Dedifferentiated amniotic fluid mesenchymal stem cell (primary cell): ENCODE measurements at regions not wholly inside any gene's neighbourhood (a gene's known extent, or its start where the extent isn't known, plus 50 kb on each side); places are given as distances from the start of the nearest gene placed in this dataset.

Experiments used
- DNase-seq: peaks from one replicate; pipeline ENCODE4 v3.0.0-alpha.2; 2016; ENCODE audit errors: extremely low spot score

DNA sequence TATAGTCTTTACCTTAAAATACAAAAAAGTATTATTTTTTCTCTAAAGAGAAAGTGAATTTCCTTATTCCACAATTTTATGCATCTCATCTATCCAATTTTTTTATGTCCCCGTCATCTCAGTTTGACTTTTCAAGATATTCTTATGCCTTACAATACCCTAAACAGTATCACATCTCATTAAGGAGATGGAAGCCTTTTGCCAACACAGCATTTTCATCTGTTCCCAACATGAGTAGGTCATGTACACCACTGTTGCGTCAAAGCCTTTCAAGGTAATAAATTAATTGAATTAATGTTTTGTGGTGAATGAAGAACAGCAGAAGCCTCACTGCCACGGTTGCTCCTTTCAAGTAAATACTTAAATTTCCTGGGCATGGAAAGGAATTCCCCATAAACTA, 299.4 kb downstream of the EPHA4 start:
- no peak for DNase-seq

DNA sequence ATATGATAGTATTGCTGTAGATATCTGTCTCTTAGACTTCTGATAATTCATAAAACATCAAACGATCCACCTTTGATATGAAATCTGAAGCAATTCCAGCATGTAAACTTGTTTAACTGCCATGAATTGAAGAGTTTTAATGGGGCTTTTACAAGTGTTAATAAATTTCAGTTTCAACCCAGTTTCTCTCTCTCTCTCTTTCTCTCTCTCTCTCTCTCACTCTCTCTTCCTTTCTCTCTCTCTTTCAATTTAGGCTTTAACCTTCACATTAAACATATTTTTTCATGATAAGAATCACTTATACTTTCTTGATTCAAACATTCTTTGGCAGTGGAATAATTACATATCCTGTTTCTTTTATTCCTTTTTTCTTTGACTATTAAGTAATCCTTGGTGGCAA, 296.1 kb downstream of the EPHA4 start:
- no peak for DNase-seq

DNA sequence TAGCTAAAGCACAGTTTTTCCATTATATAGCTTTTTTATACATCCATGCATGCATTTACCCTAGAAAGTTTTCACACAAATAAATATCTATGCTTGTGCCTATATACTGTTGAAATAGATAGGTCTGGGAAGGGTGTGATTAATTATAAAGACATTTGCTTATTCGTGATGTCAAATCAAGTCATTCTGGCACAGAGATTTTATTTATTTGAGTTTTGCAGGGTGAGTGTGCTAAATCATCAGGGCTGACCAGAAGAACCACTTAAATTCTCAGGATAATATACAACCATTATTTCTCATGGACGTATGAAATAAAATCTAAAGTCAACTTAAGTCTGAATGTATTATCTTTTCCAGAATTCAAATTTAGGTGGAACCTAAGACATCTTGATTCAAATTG, 295.5 kb downstream of the EPHA4 start:
- DNase-seq = no peak

DNA sequence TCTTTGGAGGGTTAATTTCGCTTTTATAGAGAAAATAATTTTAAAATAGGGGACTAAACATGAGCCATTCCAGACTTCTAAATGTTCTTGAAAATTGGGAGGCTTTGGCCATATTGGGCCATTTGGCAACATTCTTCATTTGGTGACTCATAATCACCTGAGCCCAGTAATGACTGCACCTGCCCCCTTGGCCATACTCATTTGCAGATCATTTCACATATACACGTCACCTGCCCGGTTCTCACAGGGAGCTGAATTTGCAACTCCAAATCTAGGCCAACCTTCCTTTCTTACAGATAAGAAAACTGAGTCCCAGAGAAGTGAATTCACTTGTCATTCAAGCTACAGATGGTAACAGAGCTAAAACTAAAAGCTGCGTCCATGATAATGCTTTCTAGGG, 289.7 kb downstream of the EPHA4 start:
- no peak for DNase-seq

DNA sequence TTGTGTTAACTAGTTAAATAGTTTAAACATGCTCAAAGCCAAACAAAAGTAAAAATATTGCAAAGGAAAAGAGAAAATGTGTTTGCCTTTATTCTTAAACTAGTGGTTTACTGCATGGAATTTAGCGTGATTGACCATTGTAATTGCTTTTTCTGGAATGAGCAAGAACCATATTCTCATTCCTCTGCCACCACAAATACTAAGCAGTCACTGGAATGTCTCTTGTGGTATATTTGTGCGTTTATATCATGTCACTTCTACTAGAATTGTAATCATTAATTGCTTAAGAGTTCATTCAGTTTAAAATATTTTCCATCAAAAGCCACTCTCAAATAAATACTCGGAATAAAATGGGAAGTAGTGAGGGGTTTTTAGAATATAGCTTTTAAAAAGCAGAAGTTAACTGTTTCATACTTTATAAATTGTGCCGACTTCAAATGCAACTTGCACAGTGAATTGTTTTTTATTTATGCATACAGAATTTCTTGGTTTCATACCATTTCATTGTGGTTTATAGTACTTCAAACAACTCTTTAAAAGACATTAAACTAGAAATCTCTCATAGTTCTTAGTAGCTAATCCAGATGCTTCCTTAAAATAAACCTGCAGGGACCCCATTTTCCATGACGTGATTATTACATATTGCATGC, 288.1 kb downstream of the EPHA4 start:
- peak; percentile 62 for DNase-seq

DNA sequence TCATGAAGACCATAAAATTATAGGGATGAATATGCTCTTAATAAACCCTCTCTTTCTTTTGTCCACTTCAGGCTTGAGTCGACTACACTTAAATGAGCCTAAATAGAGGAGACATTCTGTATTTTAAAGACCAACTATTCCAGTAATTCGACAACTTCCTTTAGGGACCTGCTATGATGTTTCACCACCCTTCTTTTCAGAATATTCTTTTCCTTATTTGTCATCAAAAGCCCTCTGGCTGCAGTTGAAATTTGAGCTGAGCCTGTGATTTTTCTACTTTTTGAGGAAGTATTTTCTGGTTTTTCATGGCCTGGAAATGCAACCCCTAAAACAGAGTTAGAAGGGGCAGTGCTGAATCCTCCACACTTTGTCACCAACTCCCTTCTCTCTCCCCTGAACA, 287.0 kb downstream of the EPHA4 start:
- DNase-seq = peak; percentile 54

DNA sequence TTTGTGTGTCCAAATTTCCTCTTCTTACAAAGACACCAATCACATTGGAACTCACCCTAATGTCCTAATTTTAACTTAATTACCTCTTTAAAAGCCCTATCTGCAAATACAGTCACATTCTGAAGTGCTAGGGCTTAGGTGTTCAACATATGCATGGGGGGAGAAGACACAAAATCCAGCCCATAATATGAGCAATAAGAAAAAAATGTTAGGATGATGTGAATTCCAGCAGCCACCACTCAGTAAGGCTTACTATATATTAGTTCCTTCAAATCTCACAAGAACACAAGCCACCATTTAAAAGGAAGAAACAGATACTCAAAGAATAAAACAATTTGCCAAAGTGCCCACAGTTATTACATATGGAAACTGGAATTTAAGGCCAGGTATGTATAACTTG, 285.7 kb downstream of the EPHA4 start:
- no peak for DNase-seq

DNA sequence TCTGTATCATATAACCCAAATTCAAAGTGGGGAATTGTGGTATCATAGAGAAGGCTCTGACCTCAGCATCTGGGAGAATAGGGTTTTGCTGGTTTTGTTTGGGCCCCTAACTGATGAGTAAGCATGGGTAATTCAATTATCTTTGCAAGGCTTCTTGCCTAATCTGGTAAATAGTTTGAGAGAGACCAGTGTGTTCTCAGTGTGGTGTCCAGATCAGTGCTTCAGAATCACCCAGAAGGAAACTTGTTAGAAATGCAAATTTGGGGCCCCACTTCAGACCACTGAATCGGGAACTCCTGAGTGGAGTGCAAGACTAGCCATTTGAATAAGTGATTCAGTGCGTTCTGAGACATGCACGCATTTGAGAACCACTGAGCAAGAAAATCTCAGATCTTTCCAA, 282.7 kb downstream of the EPHA4 start:
- no peak for DNase-seq

DNA sequence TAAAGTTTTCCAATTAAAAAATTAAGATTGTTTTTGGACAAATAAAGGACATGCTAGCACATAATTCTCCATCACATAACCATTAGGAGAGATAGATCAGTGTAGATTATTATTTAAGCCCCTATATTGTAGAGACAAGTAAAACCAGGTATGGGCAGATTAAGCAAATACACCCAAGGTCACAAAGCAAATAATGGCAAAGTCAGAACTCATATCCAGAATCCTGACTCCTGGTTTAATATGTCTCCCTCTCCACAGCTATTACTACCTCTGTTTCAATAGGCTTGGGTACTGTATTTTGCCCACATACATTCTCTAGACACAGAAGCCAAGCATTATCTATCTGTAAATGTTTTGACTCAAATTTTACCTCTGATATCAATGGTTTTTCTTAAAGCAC, 282.3 kb downstream of the EPHA4 start:
- no peak for DNase-seq

DNA sequence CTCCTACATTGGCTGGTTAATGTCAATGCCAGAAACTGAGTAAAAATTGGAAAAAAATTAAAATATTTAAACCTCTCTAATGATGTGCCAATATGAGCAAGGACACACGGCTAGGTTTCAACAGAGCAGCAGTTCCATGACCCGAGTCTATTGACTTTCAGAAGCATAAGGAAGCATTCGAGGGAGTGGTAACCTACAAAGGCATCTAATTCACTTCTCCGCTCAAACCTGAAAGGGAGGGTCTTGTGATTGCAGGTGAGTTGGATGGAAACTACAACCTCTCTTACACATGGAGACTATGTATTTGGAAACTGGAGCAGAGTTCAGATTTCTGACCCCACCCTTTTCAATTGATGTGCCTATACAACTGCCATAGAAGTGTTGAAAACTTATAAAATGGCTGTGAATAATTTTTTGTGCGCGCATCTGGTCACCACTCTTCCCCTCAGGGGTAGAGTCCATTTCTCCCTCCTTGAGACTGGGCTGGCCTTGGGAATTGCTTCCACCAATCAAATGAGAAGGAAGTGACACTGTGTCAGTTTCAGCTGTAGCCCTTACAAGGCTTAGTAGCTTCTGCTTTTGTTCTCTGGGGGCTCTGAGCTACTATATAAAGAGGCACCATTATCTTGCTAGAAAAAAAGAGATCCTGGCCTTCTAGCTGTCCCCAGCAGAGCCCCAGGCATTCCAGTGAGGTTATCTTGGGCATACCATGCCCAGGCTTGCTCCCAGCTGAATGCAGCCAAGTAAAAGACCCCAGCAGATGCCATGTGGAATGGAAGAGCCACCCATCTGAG, 278.0 kb downstream of the EPHA4 start:
- no peak for DNase-seq

DNA sequence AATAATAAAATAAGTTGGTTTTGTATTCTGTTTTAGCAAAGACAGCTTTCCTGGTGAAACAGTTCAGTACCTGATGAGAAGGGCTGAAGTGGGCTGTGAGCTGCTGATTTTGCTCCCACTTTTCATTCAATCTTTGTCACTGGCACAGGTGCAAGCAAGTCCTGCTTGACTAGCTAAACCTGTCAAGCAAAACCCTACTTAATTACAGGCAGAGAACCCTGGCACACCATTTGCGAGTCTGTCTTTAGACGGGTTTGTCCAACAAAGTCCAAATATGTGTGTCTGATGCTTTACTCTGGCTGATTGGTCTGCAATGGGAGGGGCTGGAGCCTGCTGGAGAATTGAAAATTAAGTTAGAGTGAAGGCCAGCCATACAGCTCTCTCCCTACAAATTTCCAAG, 267.2 kb downstream of the EPHA4 start:
- no peak for DNase-seq

DNA sequence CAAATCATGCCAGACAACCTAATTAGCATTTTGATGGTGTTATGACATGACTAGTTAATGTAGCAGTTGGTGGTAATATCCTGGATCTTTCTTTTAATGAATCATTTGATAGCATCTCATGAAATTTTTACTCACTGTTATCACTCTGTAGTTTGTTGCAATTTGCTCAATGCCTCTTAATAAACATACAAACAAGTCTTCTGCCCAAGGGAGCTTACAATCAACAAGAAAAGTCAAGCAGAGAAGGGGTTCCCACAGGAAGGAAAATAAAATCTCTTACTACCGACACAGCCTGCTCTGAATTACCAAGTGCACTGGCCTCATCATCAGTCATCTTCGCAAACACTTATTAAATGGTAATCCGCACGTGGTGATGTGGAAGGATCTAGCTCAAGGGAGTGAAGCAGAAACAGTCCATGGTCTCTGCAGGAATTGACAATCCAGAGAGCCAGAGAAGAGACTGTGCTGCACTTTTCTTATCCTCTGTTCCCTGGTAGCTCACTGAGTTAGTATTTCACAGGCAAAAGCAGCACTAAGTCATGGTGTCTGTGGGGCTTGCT, 263.5 kb downstream of the EPHA4 start:
- no peak for DNase-seq

DNA sequence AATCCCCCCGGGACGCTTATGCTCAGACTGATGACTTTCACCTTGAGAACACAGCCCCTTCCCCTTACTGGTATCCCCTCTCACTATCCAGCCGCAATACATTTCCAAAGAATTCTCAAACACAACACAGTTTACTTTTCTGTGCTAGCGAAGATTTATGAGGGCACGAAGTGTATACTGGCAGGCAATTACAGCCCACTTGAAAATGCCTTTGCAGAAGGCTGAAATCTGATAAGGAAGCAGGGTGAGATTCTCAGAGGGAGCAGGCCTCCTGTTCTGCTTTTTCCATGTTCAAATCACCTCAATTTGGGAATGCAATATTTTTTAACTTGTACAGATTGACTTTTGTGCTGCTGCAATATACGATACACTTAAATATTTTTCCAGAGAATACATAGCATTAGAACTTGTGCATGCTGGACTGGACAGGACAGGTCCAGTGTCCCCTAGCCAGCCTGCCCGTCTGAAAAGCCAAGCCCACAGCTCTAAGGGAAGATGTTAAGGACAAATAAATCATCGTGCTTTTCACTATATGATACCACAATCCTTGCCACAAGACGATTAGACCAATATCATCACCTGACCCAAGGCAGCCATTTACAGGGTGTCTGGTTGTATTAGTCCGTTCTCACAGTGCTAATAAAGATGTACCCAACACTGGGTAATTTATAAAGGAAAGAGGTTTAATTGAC, 262.1 kb downstream of the EPHA4 start:
- DNase-seq = no peak

DNA sequence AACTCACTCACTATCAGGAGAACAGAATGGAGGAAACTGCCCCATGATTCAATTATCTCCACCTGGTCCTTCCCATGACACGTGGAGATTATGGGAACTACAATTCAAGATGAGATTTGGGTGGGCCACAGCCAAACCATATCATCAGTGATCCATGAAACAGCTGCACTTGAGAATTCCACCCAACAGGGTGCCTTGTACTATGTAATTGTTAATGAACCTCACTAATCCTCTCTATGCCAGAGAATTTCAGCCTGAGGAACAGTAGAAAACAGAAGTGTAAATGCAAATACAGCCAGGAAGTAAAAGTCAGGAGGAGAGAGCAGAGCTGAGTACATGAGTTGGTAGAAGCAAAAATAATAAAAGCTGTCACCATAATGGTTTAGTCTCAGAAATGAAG, 261.4 kb downstream of the EPHA4 start:
- no peak for DNase-seq

DNA sequence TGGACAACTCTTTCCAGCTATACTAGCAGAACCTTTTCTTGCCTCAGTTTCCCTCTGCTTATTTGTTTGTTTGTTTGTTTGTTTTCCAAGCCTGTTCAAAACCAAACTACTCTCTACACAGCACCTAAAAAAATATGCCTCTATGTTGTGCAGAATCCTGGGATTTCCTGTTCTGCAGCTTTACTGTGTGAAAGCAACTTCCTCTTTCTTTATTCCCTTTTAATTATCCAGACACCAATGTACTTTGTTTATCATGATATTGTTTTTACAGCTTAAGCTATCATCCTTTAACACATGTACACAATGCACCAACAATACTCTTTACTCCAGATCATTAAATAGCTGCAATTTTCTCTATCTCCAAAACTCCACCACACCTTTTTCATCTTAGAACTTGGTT, 259.5 kb downstream of the EPHA4 start:
- DNase-seq = no peak

DNA sequence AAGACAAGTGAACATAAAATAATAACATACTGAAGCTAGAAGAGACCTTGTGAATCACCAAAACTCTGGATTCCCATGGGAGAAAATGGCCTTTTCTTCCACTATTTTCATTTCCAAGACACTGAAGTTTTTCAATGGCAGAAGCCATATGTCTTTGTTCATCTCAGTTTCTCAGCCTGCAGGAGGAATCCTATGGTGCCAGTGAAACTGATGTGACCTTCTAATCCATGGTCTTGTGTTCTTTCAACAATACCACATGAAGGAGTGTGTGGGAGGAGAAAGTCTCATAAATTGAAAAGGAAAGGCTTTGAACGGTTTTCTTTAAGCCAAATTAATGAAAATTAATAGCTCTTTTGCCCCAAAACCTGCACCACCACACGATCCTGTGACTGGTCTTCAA, 257.3 kb downstream of the EPHA4 start:
- no peak for DNase-seq

DNA sequence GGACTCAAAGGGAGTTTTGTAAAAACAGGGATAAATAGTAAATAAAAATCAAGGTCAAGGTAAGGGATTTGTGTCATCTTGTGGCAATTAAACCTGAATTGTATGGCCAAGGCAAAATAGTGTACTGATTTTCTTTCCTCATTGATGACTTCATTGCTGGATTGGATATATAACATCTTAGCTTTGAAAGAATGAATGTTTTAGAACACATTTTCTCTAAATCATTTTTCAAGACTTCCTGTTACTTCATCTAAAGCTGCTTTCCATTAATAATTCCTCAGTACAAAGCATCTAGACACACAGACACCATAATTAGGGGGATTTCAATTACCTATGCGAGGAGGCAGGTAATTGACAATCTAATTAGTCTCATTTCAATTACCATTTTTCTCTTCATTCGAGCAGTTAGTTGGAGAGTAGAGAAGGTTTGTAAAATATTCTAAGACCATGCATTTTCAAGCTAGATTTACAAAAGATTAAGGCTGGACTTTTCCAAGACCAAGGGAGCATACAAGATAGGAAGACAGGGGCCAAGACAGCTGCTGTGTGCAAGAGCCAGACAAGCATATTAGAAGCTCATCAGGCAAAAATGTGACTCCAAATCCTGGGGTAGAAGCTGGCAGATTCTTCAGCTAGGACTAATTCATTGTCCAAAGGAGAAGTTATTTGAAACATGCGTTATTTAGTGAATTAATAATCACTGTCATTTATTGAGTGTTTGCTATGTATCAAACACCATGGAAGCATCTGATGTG, 253.6 kb downstream of the EPHA4 start:
- DNase-seq = no peak

DNA sequence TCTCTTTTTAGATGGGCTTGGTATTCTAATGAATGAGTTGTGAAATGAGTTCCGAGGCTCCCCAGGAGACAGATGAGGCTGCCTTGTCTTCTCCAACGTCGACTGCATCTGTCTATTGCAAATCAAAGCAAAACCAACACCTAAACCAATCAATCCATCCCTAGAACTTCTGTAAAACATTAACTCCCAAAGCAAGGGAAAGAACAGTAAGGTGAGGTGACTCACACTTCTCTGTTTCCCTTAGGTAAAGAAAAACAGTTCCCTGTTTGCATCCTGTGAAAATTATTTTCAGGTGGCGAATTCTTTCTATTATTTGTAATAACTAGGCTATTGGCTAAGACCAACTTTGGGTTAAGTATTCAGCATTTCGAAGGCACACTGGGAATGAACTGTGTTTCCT, 249.4 kb downstream of the EPHA4 start:
- DNase-seq = no peak

DNA sequence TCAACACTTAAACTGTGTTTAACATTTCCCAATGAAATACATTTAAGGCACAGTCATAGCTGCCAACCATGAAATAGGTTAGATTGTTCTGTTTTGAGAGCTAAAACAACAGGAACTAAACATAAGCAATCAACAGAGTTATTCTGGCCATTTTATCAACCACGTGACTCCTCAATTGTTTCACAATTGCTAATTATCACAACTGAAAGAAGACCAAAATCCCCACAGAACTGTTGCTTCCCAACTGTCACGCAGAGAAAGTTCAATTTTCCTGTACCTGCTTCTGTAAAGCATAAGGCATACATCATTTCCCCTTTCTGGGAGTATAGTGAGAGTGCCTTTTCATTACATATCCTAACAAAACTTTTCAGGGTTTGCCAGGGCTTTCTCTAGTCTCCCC, 248.6 kb downstream of the EPHA4 start:
- DNase-seq = no peak

DNA sequence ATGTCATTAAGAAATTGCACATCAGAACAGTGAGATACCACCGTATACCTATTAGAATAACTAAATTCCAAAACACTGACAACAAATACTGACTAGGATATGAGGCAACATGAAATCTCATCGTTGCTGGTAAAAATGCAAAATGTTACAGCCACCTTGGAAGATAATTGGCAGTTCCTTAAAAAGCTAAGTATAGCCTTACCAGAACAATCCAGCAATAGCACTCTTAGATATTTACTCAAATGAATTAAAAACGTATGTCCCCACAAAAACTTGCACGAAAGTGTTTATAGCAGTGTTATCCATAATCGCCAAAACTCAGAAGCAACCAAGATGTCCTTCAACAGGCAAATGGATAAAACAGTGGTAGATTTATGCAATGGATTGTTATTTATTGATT, 241.7 kb downstream of the EPHA4 start:
- no peak for DNase-seq

DNA sequence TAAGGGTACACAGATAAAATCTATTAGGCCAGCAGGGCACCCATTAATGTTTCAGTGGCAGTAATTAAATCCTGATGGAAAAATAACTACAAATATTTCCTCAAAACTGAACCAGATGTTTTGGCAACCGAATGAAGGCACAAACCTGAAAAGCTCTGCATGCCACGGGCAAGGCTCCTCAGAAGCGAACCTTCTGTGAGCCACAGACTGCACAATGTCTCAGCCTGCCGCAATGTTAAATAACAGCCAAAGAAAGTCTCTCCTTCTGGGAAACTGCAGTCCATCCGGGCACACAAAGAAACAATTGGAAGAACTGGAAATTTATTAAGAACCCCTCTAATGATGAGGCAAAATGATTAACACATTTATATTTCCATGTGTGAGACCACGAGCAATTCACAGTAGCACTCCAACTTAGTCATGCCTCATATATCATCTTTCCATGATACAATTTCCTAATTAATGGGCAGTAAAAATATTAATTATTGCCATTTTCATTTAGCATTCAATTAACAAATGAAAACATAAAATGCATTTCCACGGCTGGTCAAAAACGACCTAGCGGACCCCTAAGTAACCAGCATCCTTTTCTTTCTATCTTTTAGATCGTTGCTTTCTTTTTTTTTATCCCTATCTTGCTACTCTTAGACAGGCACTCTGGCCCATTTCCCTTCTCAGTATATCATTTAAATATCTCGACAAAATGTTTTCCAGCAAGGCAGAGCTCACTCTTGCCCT, 237.5 kb downstream of the EPHA4 start:
- DNase-seq = no peak
